SK-N-SH treated with all-trans-retinoic acid at 6 μM for 48 hours (cell line): ENCODE measurements at regions not wholly inside any gene's neighbourhood (a gene's known extent, or its start where the extent isn't known, plus 50 kb on each side); places are given as distances from the start of the nearest gene placed in this dataset.

Experiments used
- ATAC-seq: fragments of 200-7000 bp; cut with Tn5 transposase; 3 replicates; pipeline ENCODE4 v1.9.1; 2020; ENCODE audit warnings: mild to moderate bottlenecking, moderate library complexity
- CSDC2 ChIP-seq: fragments of 250-450 bp; sonication (Bioruptor Pico); IDR thresholded peaks from 2 replicates; pipeline ENCODE4 v1.5.0; 2020; ENCODE audit warnings: mild to moderate bottlenecking, moderate library complexity
- ESRRG ChIP-seq: fragments of 250-450 bp; sonication (Bioruptor Pico); IDR thresholded peaks from 2 replicates; pipeline ENCODE4 v1.6.1; 2021; ENCODE audit warnings: mild to moderate bottlenecking
- GLIS3 ChIP-seq: fragments of 250-450 bp; sonication (Bioruptor Pico); IDR thresholded peaks from 2 replicates; pipeline ENCODE4 v1.5.0; 2020; ENCODE audit warnings: mild to moderate bottlenecking, moderate library complexity
- ISL1 ChIP-seq: fragments of 250-450 bp; sonication (Bioruptor Pico); IDR thresholded peaks from 2 replicates; pipeline ENCODE4 v2.1.2; 2022; ENCODE audit warnings: mild to moderate bottlenecking, moderate library complexity
- OSR1 ChIP-seq: fragments of 250-450 bp; sonication (Bioruptor Pico); IDR thresholded peaks from 2 replicates; pipeline ENCODE4 v1.8.0; 2022; ENCODE audit warnings: moderate library complexity, mild to moderate bottlenecking, inconsistent platforms
- PPARA ChIP-seq: fragments of 250-450 bp; sonication (Bioruptor Pico); IDR thresholded peaks from 2 replicates; pipeline ENCODE4 v1.5.0; 2020; ENCODE audit warnings: mild to moderate bottlenecking, borderline replicate concordance
- RARB ChIP-seq: fragments of 250-450 bp; sonication (Bioruptor Pico); IDR thresholded peaks from 2 replicates; pipeline ENCODE4 v1.8.0; 2021; ENCODE audit warnings: mild to moderate bottlenecking, moderate library complexity
- SNAI2 ChIP-seq: fragments of 250-450 bp; sonication (Bioruptor Pico); IDR thresholded peaks from 2 replicates; pipeline ENCODE4 v1.5.0; 2020; ENCODE audit warnings: mild to moderate bottlenecking, moderate library complexity
- TCF4 ChIP-seq: fragments of 250-450 bp; sonication (Bioruptor Pico); IDR thresholded peaks from 2 replicates; pipeline ENCODE4 v1.8.0; 2021; ENCODE audit warnings: mild to moderate bottlenecking, moderate library complexity, borderline replicate concordance
- TOX ChIP-seq: fragments of 250-450 bp; sonication (Bioruptor Pico); IDR thresholded peaks from 2 replicates; pipeline ENCODE4 v1.8.0; 2021; ENCODE audit warnings: mild to moderate bottlenecking, moderate library complexity, borderline replicate concordance
- ZC3H10 ChIP-seq: fragments of 250-450 bp; sonication (Bioruptor Pico); IDR thresholded peaks from 2 replicates; pipeline ENCODE4 v1.5.1; 2021; ENCODE audit warnings: mild to moderate bottlenecking, moderate library complexity
- ZFP30 ChIP-seq: fragments of 450-650 bp; formaldehyde crosslinking; IDR thresholded peaks from 2 replicates; pipeline ENCODE4 v1.5.0; 2022; ENCODE audit warnings: mild to moderate bottlenecking, moderate library complexity
- ZNF565 ChIP-seq: fragments of 450-650 bp; formaldehyde crosslinking; conservative IDR thresholded peaks from 2 replicates; pipeline ENCODE4 v1.5.0; 2020; ENCODE audit warnings: low read depth, mild to moderate bottlenecking, moderate library complexity
- ZNF70 ChIP-seq: fragments of 450-650 bp; formaldehyde crosslinking; IDR thresholded peaks from 2 replicates; pipeline ENCODE4 v1.5.0; 2020; ENCODE audit warnings: mild to moderate bottlenecking, moderate library complexity
- ZNF8 ChIP-seq: fragments of 450-650 bp; formaldehyde crosslinking; IDR thresholded peaks from 2 replicates; pipeline ENCODE4 v1.5.0; 2020; ENCODE audit warnings: mild to moderate bottlenecking, moderate library complexity
- TF ChIP-seq, protein P1 (sequence below): fragments of 250-450 bp; sonication (Bioruptor Pico); IDR thresholded peaks from 2 replicates; pipeline ENCODE4 v1.5.1; 2021; ENCODE audit warnings: mild to moderate bottlenecking, moderate library complexity
- TF ChIP-seq, protein P2 (sequence below): fragments of 250-450 bp; sonication (Bioruptor Pico); IDR thresholded peaks from 2 replicates; pipeline ENCODE4 v1.8.0; 2021; ENCODE audit warnings: low read depth, mild to moderate bottlenecking, moderate library complexity, borderline replicate concordance
- TF ChIP-seq, protein P3 (sequence below): fragments of 250-450 bp; sonication (Bioruptor Pico); IDR thresholded peaks from 2 replicates; pipeline ENCODE4 v1.5.1; 2020; ENCODE audit warnings: low read depth, mild to moderate bottlenecking, moderate library complexity
- TF ChIP-seq, protein P4 (sequence below): fragments of 250-450 bp; sonication (Bioruptor Pico); IDR thresholded peaks from 2 replicates; pipeline ENCODE4 v1.5.0; 2020; ENCODE audit warnings: mild to moderate bottlenecking, moderate library complexity
- TF ChIP-seq, protein P5 (sequence below): fragments of 250-450 bp; sonication (Bioruptor Pico); IDR thresholded peaks from 2 replicates; pipeline ENCODE4 v1.8.0; 2020; ENCODE audit warnings: mild to moderate bottlenecking, moderate library complexity, borderline replicate concordance

DNA sequence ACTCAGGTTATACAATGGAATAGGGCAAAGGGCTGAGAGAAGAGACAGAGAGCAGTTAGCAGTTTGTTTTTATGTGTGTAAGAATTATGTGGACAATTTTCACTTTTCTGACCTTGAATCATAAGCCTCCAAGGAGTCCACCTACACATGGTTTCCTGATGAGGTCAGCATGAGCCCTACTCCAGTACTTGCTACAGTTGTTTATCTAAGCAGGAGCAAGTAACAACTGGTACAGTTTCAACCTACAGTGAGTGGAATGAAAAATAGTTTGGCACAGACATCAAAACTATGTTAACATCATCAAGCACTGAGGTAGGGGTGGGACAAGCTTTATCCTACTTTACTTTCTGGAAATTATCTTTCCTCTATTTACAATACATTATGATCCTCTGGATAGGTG is 426.7 kb upstream of the ID4 start (continued):
- TF ChIP-seq, protein P1, sequence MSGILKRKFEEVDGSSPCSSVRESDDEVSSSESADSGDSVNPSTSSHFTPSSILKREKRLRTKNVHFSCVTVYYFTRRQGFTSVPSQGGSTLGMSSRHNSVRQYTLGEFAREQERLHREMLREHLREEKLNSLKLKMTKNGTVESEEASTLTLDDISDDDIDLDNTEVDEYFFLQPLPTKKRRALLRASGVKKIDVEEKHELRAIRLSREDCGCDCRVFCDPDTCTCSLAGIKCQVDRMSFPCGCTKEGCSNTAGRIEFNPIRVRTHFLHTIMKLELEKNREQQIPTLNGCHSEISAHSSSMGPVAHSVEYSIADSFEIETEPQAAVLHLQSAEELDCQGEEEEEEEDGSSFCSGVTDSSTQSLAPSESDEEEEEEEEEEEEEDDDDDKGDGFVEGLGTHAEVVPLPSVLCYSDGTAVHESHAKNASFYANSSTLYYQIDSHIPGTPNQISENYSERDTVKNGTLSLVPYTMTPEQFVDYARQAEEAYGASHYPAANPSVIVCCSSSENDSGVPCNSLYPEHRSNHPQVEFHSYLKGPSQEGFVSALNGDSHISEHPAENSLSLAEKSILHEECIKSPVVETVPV = no peak
- TF ChIP-seq CSDC2 (CRISPR knock-in tag) (no peak), ISL1 (no peak)

DNA sequence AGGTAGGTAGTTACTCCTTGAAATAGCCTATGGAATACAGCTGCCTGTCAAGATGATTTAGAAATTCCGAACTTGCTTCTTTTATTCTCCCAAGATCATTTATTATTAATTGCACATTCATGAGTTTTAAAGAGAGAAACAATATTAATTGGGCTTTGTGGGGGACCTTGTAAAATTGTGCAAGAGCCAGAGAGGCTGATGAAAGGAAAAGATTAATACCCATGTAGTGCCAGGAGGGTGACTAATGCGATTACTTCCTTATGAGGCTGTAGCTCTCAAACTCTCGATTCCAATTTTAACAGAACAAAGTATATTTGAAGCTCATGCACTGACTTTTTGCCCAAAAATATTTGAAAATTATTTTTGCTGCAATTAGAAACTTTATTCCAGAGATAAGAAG is 423.8 kb upstream of the ID4 start:
- no peak for TF ChIP-seq ZNF565 (CRISPR knock-in tag)
- no peak for TF ChIP-seq SNAI2
- no peak for TF ChIP-seq ZFP30 (CRISPR knock-in tag)
- TF ChIP-seq, protein P1 = no peak
- TF ChIP-seq, protein P2, sequence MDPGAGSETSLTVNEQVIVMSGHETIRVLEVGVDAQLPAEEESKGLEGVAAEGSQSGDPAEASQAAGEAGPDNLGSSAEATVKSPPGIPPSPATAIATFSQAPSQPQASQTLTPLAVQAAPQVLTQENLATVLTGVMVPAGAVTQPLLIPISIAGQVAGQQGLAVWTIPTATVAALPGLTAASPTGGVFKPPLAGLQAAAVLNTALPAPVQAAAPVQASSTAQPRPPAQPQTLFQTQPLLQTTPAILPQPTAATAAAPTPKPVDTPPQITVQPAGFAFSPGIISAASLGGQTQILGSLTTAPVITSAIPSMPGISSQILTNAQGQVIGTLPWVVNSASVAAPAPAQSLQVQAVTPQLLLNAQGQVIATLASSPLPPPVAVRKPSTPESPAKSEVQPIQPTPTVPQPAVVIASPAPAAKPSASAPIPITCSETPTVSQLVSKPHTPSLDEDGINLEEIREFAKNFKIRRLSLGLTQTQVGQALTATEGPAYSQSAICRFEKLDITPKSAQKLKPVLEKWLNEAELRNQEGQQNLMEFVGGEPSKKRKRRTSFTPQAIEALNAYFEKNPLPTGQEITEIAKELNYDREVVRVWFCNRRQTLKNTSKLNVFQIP = no peak
- TF ChIP-seq, protein P3, sequence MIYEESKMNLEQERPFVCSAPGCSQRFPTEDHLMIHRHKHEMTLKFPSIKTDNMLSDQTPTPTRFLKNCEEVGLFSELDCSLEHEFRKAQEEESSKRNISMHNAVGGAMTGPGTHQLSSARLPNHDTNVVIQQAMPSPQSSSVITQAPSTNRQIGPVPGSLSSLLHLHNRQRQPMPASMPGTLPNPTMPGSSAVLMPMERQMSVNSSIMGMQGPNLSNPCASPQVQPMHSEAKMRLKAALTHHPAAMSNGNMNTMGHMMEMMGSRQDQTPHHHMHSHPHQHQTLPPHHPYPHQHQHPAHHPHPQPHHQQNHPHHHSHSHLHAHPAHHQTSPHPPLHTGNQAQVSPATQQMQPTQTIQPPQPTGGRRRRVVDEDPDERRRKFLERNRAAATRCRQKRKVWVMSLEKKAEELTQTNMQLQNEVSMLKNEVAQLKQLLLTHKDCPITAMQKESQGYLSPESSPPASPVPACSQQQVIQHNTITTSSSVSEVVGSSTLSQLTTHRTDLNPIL = no peak
- no peak for TF ChIP-seq ZNF70 (CRISPR knock-in tag)
- TF ChIP-seq ZC3H10 (CRISPR knock-in tag) = no peak
- TF ChIP-seq PPARA (CRISPR knock-in tag) = no peak
- no peak for TF ChIP-seq ESRRG (CRISPR knock-in tag)
- ATAC-seq = no peak

DNA sequence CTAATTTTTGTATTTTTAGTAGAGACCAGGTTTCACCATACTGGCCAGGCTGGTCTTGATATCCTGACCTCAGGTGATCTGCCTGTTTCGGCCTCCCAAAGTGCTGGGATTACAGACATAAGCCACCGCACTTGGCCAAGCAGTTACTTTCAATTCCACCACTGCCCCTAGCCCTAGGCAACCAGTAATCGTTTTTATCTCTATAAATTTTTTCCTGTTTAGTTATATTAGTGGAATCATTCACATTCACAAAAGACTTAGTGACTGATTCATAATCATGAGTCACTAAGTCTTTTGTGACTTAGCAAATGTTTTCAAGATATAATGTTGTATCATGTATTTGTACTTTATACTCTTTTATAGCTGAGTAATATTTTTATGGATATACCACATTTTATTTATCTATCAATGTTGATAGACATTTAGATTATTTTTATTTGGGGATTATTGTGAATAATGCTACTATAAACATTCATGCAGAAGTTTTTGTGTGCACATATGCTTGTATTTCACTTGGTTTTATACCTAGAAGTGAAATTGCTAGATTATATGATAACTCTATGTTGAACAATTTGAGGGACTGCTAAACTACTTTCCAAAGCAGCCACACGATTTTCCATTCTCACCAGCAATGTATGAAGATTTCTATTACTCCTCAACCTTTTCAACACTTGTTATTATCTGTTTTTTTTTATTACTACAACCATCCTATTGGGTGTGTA is 421.4 kb upstream of the ID4 start:
- TF ChIP-seq TOX (CRISPR knock-in tag) = no peak
- TF ChIP-seq ZC3H10 (CRISPR knock-in tag) = no peak
- no peak for TF ChIP-seq ZFP30 (CRISPR knock-in tag)
- no peak for TF ChIP-seq GLIS3 (CRISPR knock-in tag)
- no peak for ATAC-seq

DNA sequence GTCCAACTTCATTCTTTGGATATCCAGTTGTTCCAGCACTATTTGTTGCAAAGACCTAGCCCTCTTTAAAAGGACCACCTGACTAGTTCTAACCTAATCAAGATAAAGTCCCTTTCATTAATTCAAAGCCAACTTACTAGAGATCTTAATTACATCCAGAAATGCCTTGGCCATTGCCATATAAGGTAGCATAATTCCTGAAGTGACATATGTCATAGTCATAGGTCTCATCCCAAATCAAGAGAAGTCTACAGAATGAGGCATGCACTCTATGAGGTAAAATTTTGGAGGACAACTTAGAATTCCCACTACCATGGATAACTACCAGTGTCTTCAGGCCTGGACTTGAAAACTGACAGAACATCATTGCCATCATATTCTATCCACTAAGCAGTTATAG is 420.4 kb upstream of the ID4 start:
- no peak for ATAC-seq
- TF ChIP-seq ZFP30 (CRISPR knock-in tag) (no peak), TCF4 (CRISPR knock-in tag) (no peak), RARB (CRISPR knock-in tag) (no peak), CSDC2 (CRISPR knock-in tag) (no peak), ISL1 (no peak), ZNF8 (CRISPR knock-in tag) (no peak), TOX (CRISPR knock-in tag) (no peak)
- TF ChIP-seq, protein P3 = no peak
- TF ChIP-seq, protein P2 = no peak

DNA sequence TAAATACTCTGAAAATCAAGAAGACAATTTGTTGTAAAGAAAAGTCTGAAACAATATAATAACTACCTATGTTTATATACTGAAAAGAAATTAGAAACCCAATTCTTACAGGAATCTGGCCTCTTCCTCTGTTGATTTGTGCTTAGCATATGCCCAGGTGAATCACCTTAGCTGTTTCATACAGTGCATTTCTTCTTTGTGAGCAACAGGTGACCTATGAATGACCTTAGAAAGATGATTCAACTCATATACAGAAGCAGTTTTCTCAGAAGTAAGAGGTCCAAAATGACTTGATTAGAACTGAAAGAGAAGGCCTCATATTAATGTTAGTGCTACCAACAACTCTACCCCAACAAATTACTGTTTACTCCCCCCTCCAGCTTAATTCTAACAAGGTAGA is 419.5 kb upstream of the ID4 start:
- no peak for ATAC-seq
- TF ChIP-seq OSR1 (CRISPR knock-in tag) (no peak), ZNF70 (CRISPR knock-in tag) (no peak), CSDC2 (CRISPR knock-in tag) (no peak), ZNF565 (CRISPR knock-in tag) (no peak), GLIS3 (CRISPR knock-in tag) (no peak), ZNF8 (CRISPR knock-in tag) (no peak), RARB (CRISPR knock-in tag) (no peak)
- TF ChIP-seq, protein P4, sequence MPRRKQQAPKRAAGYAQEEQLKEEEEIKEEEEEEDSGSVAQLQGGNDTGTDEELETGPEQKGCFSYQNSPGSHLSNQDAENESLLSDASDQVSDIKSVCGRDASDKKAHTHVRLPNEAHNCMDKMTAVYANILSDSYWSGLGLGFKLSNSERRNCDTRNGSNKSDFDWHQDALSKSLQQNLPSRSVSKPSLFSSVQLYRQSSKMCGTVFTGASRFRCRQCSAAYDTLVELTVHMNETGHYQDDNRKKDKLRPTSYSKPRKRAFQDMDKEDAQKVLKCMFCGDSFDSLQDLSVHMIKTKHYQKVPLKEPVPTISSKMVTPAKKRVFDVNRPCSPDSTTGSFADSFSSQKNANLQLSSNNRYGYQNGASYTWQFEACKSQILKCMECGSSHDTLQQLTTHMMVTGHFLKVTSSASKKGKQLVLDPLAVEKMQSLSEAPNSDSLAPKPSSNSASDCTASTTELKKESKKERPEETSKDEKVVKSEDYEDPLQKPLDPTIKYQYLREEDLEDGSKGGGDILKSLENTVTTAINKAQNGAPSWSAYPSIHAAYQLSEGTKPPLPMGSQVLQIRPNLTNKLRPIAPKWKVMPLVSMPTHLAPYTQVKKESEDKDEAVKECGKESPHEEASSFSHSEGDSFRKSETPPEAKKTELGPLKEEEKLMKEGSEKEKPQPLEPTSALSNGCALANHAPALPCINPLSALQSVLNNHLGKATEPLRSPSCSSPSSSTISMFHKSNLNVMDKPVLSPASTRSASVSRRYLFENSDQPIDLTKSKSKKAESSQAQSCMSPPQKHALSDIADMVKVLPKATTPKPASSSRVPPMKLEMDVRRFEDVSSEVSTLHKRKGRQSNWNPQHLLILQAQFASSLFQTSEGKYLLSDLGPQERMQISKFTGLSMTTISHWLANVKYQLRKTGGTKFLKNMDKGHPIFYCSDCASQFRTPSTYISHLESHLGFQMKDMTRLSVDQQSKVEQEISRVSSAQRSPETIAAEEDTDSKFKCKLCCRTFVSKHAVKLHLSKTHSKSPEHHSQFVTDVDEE (CRISPR knock-in tag) = no peak
- TF ChIP-seq, protein P5, sequence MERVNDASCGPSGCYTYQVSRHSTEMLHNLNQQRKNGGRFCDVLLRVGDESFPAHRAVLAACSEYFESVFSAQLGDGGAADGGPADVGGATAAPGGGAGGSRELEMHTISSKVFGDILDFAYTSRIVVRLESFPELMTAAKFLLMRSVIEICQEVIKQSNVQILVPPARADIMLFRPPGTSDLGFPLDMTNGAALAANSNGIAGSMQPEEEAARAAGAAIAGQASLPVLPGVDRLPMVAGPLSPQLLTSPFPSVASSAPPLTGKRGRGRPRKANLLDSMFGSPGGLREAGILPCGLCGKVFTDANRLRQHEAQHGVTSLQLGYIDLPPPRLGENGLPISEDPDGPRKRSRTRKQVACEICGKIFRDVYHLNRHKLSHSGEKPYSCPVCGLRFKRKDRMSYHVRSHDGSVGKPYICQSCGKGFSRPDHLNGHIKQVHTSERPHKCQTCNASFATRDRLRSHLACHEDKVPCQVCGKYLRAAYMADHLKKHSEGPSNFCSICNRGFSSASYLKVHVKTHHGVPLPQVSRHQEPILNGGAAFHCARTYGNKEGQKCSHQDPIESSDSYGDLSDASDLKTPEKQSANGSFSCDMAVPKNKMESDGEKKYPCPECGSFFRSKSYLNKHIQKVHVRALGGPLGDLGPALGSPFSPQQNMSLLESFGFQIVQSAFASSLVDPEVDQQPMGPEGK = no peak
